ENCODE measurements at regions not wholly inside any gene's neighbourhood (a gene's known extent, or its start where the extent isn't known, plus 50 kb on each side); places are given as distances from the start of the nearest gene placed in this dataset.

GRCh38 chr11:28757725-28758515 lies 649.7 kb downstream of the METTL15 start:
- TF ChIP-seq, protein P1, sequence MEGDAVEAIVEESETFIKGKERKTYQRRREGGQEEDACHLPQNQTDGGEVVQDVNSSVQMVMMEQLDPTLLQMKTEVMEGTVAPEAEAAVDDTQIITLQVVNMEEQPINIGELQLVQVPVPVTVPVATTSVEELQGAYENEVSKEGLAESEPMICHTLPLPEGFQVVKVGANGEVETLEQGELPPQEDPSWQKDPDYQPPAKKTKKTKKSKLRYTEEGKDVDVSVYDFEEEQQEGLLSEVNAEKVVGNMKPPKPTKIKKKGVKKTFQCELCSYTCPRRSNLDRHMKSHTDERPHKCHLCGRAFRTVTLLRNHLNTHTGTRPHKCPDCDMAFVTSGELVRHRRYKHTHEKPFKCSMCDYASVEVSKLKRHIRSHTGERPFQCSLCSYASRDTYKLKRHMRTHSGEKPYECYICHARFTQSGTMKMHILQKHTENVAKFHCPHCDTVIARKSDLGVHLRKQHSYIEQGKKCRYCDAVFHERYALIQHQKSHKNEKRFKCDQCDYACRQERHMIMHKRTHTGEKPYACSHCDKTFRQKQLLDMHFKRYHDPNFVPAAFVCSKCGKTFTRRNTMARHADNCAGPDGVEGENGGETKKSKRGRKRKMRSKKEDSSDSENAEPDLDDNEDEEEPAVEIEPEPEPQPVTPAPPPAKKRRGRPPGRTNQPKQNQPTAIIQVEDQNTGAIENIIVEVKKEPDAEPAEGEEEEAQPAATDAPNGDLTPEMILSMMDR (IDR thresholded peaks at IDR 0.05; ENCODE audit: insufficient read depth, low read length): no peak
- no peak for TF ChIP-seq POLR2AphosphoS5 (IDR thresholded peaks at IDR 0.05; ENCODE audit: low read depth)
- no peak for TF ChIP-seq SPI1 (IDR thresholded peaks at IDR 0.05; ENCODE audit: borderline replicate concordance, low read depth)
- no peak for TF ChIP-seq REST (IDR thresholded peaks at IDR 0.05; ENCODE audit: insufficient replicate concordance, low read depth)
- no peak for TF ChIP-seq GABPA (IDR thresholded peaks at IDR 0.05; ENCODE audit: low read depth)

Measured in HL-60 (cell line).